ENCODE measurements at regions not wholly inside any gene's neighbourhood (a gene's known extent, or its start where the extent isn't known, plus 50 kb on each side); places are given as distances from the start of the nearest gene placed in this dataset.

GRCh38 chr7:12963435-12963834 lies 276.0 kb downstream of the ARL4A start:
- TF ChIP-seq, protein P1, sequence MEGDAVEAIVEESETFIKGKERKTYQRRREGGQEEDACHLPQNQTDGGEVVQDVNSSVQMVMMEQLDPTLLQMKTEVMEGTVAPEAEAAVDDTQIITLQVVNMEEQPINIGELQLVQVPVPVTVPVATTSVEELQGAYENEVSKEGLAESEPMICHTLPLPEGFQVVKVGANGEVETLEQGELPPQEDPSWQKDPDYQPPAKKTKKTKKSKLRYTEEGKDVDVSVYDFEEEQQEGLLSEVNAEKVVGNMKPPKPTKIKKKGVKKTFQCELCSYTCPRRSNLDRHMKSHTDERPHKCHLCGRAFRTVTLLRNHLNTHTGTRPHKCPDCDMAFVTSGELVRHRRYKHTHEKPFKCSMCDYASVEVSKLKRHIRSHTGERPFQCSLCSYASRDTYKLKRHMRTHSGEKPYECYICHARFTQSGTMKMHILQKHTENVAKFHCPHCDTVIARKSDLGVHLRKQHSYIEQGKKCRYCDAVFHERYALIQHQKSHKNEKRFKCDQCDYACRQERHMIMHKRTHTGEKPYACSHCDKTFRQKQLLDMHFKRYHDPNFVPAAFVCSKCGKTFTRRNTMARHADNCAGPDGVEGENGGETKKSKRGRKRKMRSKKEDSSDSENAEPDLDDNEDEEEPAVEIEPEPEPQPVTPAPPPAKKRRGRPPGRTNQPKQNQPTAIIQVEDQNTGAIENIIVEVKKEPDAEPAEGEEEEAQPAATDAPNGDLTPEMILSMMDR (IDR thresholded peaks at IDR 0.05; ENCODE audit: low read depth, low read length): no peak
- TF ChIP-seq EZH2phosphoT487 (IDR thresholded peaks at IDR 0.05; ENCODE audit: low read depth): no peak

All from OCI-LY3 (cell line).